OCI-LY7 (cell line): ENCODE measurements at regions not wholly inside any gene's neighbourhood (a gene's known extent, or its start where the extent isn't known, plus 50 kb on each side); places are given as distances from the start of the nearest gene placed in this dataset.

Experiments
- CTCF ChIP-seq: fragments of 200-600 bp; sonication (generic); conservative IDR thresholded peaks from 2 replicates; pipeline ENCODE4 v1.5.1; 2014; ENCODE audit warnings: mild to moderate bottlenecking, antibody characterized with exemption, low read length, moderate library complexity, mixed read lengths
- EZH2phosphoT487 ChIP-seq: fragments of 200-600 bp; sonication (generic); IDR thresholded peaks from 2 replicates; pipeline ENCODE4 v1.6.1; 2018; ENCODE audit warnings: low read depth, borderline replicate concordance, mild to moderate bottlenecking, mixed run types, antibody characterized with exemption, low read length, moderate library complexity, mixed read lengths

DNA sequence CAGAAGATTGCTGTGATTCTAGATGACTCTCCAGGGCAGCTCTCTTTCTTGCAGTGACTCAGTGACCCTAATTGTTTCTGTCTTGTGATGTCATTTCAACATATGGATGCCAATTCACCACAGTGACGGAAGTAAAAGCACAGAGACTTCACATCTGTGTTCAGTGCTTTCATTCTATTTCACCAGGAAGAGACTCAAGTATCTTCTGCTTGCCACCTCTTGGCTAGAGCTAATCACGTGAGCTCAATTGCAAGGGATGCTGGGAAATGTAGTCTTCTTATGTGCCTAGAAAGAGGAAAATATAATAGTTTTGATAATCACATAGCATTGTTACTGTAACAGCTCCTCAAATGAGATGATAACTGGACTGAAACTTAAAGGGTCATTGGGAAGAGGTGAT is 453.3 kb upstream of the KLF4 start:
- no peak for TF ChIP-seq CTCF
- TF ChIP-seq EZH2phosphoT487: no peak
